CD14-positive monocyte (primary cell): ENCODE measurements at regions not wholly inside any gene's neighbourhood (a gene's known extent, or its start where the extent isn't known, plus 50 kb on each side); places are given as distances from the start of the nearest gene placed in this dataset.

Source experiments
- DNase-seq, 3 donors: peaks; one replicate each; pipeline ENCODE4 v3.0.0-alpha.2; 2011 to 2022
- H2AFZ ChIP-seq: 2 replicates; pipeline ENCODE4 v1.6.0; 2012; ENCODE audit warnings: mild to moderate bottlenecking, low read depth, low read length, inconsistent platforms; ENCODE audit not compliant: insufficient read depth, poor library complexity, severe bottlenecking
- H3K27ac ChIP-seq, 2 donors: 1 replicate in 1 of 2; 2 replicates in 1 of 2; pipeline ENCODE4 v1.5.1; 2012 to 2013; ENCODE audit warnings: low read length in 2 of 2, control low read depth in 1 of 2, inconsistent platforms in 1 of 2, low read depth in 1 of 2, mild to moderate bottlenecking in 1 of 2
- H3K27me3 ChIP-seq, 2 donors: one replicate each; pipeline versions ENCODE4 v1.6.0 to v1.6.1; 2011 to 2013; ENCODE audit warnings: low read length in 2 of 2; ENCODE audit not compliant: control insufficient read depth in 2 of 2, insufficient read depth in 2 of 2
- H3K36me3 ChIP-seq, 2 donors: replicated peaks in 1 of 2; 1 replicate in 1 of 2; 2 replicates in 1 of 2; pipeline versions ENCODE4 v1.5.1 to v1.6.1; 2012 to 2013; ENCODE audit warnings: low read length in 2 of 2, control low read depth in 1 of 2, inconsistent platforms in 1 of 2, mild to moderate bottlenecking in 1 of 2; ENCODE audit not compliant: insufficient read depth in 2 of 2, control insufficient read depth in 1 of 2
- H3K4me1 ChIP-seq, 2 donors: 1 replicate in 1 of 2; 2 replicates in 1 of 2; pipeline versions ENCODE4 v1.5.1 to v1.6.1; 2012 to 2013; ENCODE audit warnings: low read length in 2 of 2, control low read depth in 1 of 2, inconsistent platforms in 1 of 2, mild to moderate bottlenecking in 1 of 2, moderate library complexity in 1 of 2; ENCODE audit not compliant: insufficient read depth in 2 of 2, control insufficient read depth in 1 of 2
- H3K4me2 ChIP-seq: replicated peaks from 2 replicates; pipeline ENCODE3; 2012; ENCODE audit warnings: low read length, moderate library complexity, mild to moderate bottlenecking; ENCODE audit not compliant: poor library complexity, severe bottlenecking; ENCODE audit errors: extremely low read depth
- H3K4me3 ChIP-seq, 3 experiments: fragments of 200-600 bp in 1 of 3; sonication (generic) in 1 of 3; replicated peaks in 1 of 3; 1 replicate in 2 of 3; 2 replicates in 1 of 3; pipeline ENCODE4 v1.5.1; 2011 to 2013; ENCODE audit warnings: low read length in 3 of 3, mild to moderate bottlenecking in 3 of 3, control low read depth in 2 of 3, low read depth in 2 of 3, inconsistent platforms in 1 of 3, moderate library complexity in 1 of 3
- H3K79me2 ChIP-seq: 2 replicates; pipeline ENCODE4 v1.6.0; 2012; ENCODE audit warnings: mild to moderate bottlenecking, control low read depth, inconsistent platforms, low read length, moderate library complexity; ENCODE audit not compliant: insufficient read depth
- H3K9ac ChIP-seq: 2 replicates; pipeline ENCODE4 v1.6.0; 2017; ENCODE audit warnings: low read length, mild to moderate bottlenecking; ENCODE audit not compliant: insufficient read depth, poor library complexity, severe bottlenecking
- H3K9me3 ChIP-seq, 2 donors: replicated peaks in 1 of 2; 1 replicate in 1 of 2; 2 replicates in 1 of 2; pipeline versions ENCODE4 v1.5.1 to v1.6.1; 2012 to 2013; ENCODE audit warnings: low read length in 2 of 2, control low read depth in 1 of 2; ENCODE audit not compliant: control insufficient read depth in 1 of 2, insufficient read depth in 1 of 2
- H4K20me1 ChIP-seq: 2 replicates; pipeline ENCODE4 v1.6.0; 2012; ENCODE audit warnings: mild to moderate bottlenecking, low read length, control low read depth, moderate library complexity; ENCODE audit not compliant: insufficient read depth
- H3K27ac Mint-ChIP-seq, 7 donors: one replicate each; pipeline ENCODE4 v1.8.0; 2020; ENCODE audit warnings: mild to moderate bottlenecking in 7 of 7, mixed read lengths in 7 of 7, moderate library complexity in 6 of 7, inconsistent platforms in 2 of 7
- H3K27me3 Mint-ChIP-seq, 3 donors: one replicate each; pipeline ENCODE4 v1.8.0; 2021 to 2022; ENCODE audit warnings: low read depth in 3 of 3, mild to moderate bottlenecking in 3 of 3, mixed read lengths in 3 of 3, moderate library complexity in 3 of 3, inconsistent platforms in 1 of 3
- H3K36me3 Mint-ChIP-seq, 2 donors: one replicate each; pipeline ENCODE4 v1.8.0; 2020; ENCODE audit warnings: mixed read lengths in 2 of 2, inconsistent platforms in 1 of 2, mild to moderate bottlenecking in 1 of 2
- H3K4me1 Mint-ChIP-seq: one replicate; pipeline ENCODE4 v1.8.0; 2020; ENCODE audit warnings: mild to moderate bottlenecking, mixed read lengths
- H3K4me3 Mint-ChIP-seq, 2 donors: one replicate each; pipeline ENCODE4 v1.8.0; 2020; ENCODE audit warnings: mild to moderate bottlenecking in 2 of 2, mixed read lengths in 2 of 2, moderate library complexity in 1 of 2
- H3K9me3 Mint-ChIP-seq, 7 donors: one replicate each; pipeline ENCODE4 v1.8.0; 2020 to 2022; ENCODE audit warnings: mixed read lengths in 7 of 7, mild to moderate bottlenecking in 6 of 7, moderate library complexity in 6 of 7, inconsistent platforms in 2 of 7
- CTCF ChIP-seq: fragments of 200-600 bp; IDR thresholded peaks from one replicate; pipeline ENCODE4 v1.8.0; 2022; ENCODE audit warnings: antibody characterized with exemption, mild to moderate bottlenecking
- WGBS: methylation state at CpG from one replicate; pipeline ENCODE4 v1.1.5; 2013; ENCODE audit warnings: missing lambda C conversion rate; ENCODE audit not compliant: insufficient coverage; 5-methylcytosine and 5-hydroxymethylcytosine counted together
- intact Hi-C, 2 donors: fragments of 100-400 bp; cut with micrococcal nuclease; formaldehyde crosslinking; loops; one replicate each; pipeline versions ENCODE4 v1.15.0 to v1.15.1; 2023

GRCh38 chr1:232280910-232281309 lies 349.0 kb downstream of the SIPA1L2 start:
- no peak for TF ChIP-seq CTCF
- WGBS, result 85% methylated on average over 4 of the region's 4 CpGs
- Histone ChIP-seq H3K79me2 (no peaks in the 10 kb centered on the region), H3K9ac (no peak overlapping the region), H4K20me1 (no peaks in the 10 kb centered on the region), H3K4me3 (no peak overlapping the region), H3K36me3 (no peaks in the 10 kb centered on the region), H3K4me2 (no peak overlapping the region), H3K27me3 (peaks cover 0 to 5% of the 10 kb centered on the region in 2 donors), H3K9me3 (no peaks in the 10 kb centered on the region), H2AFZ (no peak overlapping the region), H3K27ac (no peak overlapping the region), H3K4me1 (no peaks in the 10 kb centered on the region)
- Mint-ChIP-seq H3K27me3 (peaks cover 5 to 23% (median 9%) of the 10 kb centered on the region in 3 donors), H3K9me3 (peaks cover 0 to 2% (median 0%) of the 10 kb centered on the region in 7 donors), H3K27ac (no peak overlapping the region), H3K36me3 (no peaks in the 10 kb centered on the region), H3K4me1 (no peaks in the 10 kb centered on the region), H3K4me3 (no peak overlapping the region)
- DNase-seq, result no peak
- intact Hi-C loops, result no loop called here

GRCh38 chr1:232279909-232280400 lies 350.0 kb downstream of the SIPA1L2 start:
- Histone ChIP-seq H4K20me1 (no peaks in the 10 kb centered on the region), H3K79me2 (no peaks in the 10 kb centered on the region), H3K4me2 (no peak overlapping the region), H3K9ac (no peak overlapping the region), H3K4me3 (no peak overlapping the region), H3K27me3 (peaks cover 0 to 5% of the 10 kb centered on the region in 2 donors), H3K27ac (no peak overlapping the region), H3K9me3 (no peaks in the 10 kb centered on the region), H3K36me3 (no peaks in the 10 kb centered on the region), H2AFZ (no peak overlapping the region), H3K4me1 (no peaks in the 10 kb centered on the region)
- H3K27me3 Mint-ChIP-seq, result peaks cover 5 to 24% (median 13%) of the 10 kb centered on the region in 3 donors
- no peaks in the 10 kb centered on the region for H3K4me1 Mint-ChIP-seq
- no peak overlapping the region for H3K4me3 Mint-ChIP-seq
- no peak for DNase-seq
- intact Hi-C loops, result no loop called here
- no peak for TF ChIP-seq CTCF
- no peaks in the 10 kb centered on the region for H3K36me3 Mint-ChIP-seq
- no peak overlapping the region for H3K27ac Mint-ChIP-seq
- WGBS, result 80% methylated on average over 3 of the region's 3 CpGs
- H3K9me3 Mint-ChIP-seq, result peaks cover 0 to 2% (median 0%) of the 10 kb centered on the region in 7 donors
